ENCODE measurements at regions not wholly inside any gene's neighbourhood (a gene's known extent, or its start where the extent isn't known, plus 50 kb on each side); places are given as distances from the start of the nearest gene placed in this dataset.

DNA sequence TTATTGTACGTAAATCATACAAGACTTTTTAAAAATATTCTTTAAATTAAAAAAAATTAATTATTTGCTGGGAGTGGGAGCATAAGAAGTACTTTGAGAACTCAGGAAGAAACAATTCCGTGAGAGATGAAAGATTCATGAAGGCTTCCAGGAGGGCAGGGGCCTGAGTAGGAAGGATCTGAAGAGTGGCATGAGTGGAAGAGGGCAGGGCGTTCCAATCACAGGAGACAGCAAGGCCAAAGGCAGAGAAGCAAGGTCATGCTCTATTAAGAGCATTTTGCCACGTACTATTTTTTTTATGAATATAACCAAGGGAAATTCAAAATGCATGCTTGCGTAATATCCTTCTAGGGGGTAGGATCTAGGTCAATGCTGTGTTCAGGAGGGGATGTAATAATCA lies 265.5 kb downstream of the ZNF608 start:
- no peak overlapping the region for H3K27ac ChIP-seq
- TF ChIP-seq, protein P1, sequence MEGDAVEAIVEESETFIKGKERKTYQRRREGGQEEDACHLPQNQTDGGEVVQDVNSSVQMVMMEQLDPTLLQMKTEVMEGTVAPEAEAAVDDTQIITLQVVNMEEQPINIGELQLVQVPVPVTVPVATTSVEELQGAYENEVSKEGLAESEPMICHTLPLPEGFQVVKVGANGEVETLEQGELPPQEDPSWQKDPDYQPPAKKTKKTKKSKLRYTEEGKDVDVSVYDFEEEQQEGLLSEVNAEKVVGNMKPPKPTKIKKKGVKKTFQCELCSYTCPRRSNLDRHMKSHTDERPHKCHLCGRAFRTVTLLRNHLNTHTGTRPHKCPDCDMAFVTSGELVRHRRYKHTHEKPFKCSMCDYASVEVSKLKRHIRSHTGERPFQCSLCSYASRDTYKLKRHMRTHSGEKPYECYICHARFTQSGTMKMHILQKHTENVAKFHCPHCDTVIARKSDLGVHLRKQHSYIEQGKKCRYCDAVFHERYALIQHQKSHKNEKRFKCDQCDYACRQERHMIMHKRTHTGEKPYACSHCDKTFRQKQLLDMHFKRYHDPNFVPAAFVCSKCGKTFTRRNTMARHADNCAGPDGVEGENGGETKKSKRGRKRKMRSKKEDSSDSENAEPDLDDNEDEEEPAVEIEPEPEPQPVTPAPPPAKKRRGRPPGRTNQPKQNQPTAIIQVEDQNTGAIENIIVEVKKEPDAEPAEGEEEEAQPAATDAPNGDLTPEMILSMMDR (IDR thresholded peaks at IDR 0.05): no peak

DNA sequence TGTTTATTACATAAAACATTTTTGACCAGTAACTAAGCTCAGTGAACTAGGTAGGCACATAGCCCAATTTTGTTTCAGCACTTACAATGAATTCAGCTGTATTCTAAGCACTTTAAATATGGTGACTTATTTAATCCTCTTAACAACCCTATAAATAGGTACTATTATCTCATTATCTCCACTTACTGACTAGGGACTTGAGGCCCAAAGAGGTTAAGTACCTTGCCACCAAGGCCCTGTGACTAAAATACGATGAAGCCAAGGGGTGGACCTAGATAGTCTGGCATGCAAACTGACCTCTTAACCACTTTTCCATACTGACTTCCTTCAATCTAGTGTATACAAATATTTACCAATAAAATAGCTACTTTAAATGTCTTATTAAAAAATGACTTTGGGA lies 266.4 kb downstream of the ZNF608 start:
- TF ChIP-seq, protein P1 (IDR thresholded peaks at IDR 0.05): no peak

More for the DNA sequence above, 265.5 kb downstream of the ZNF608 start:
- no peak overlapping the region for H3K4me3 ChIP-seq
- DNase-seq (ENCODE audit: low spot score): no peak

DNA sequence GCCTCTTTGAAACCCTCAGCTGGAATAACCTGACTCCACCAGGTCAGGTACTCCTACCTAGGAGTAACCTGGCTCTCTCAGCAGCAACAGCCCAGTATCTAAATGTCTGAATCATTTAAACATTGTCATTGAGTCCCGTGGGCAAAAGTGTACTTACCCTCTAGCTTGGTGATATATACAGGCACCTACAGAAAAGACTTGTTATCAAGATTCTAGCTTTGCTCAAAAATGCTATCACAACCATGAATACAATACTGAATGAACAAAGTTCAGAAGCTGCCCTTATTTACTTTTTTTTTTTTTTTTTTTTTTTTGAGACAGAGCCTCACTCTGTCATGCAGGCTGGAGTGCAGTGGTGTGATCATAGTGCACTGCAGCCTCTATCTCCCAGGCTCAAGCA lies 268.2 kb downstream of the ZNF608 start:
- Histone ChIP-seq H3K27ac (no peak overlapping the region), H3K4me3 (no peak overlapping the region)
- TF ChIP-seq, protein P1 (IDR thresholded peaks at IDR 0.05): no peak
- no peak for DNase-seq (ENCODE audit: low spot score)

More for the DNA sequence above, 266.4 kb downstream of the ZNF608 start:
- DNase-seq (ENCODE audit: low spot score): no peak
- H3K4me3 ChIP-seq: no peak overlapping the region
- no peak overlapping the region for H3K27ac ChIP-seq

DNA sequence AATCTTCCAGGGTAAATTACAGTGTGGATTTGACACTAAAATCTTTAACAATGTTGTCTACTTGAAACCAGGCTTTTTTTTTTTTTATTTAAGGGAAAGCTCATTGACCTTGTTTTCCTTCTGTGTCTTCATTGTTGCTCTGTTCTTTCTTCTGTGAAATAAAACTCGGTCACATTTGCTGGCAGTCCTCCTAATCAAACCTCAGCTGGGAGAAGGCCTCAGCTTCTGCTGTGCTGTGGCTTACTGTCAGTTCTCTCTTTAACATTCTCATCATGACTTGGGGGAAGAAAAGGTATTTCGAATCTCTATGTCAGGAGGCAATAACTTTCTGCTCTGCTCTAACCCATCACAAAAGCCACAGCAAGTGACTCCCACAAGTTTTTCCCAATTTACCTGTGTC lies 268.9 kb downstream of the ZNF608 start:
- TF ChIP-seq, protein P1 (IDR thresholded peaks at IDR 0.05): no peak
- DNase-seq (ENCODE audit: low spot score): no peak

DNA sequence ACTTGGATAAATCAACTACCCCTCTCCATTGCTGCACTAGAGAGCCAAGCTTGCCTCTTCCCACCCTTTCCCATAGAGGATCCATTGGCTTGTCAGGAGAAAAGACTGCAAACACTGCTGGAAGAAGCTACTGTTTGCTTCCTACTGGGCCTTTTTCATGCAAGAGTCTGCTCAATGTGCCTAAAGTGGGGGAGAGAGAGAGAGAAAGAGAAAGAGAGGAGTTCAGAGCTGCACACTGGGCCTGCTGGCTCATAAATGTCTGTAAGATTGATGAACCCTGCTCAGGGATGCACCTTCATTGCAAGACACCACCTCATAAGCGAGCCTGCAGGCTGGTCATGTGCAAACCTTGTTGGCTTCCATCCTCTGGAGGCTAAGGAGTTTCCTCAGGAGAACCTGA lies 269.4 kb downstream of the ZNF608 start:
- TF ChIP-seq, protein P1 (IDR thresholded peaks at IDR 0.05): no peak
- DNase-seq (ENCODE audit: low spot score): no peak

More for the DNA sequence above, 268.9 kb downstream of the ZNF608 start:
- Histone ChIP-seq H3K27ac (no peak overlapping the region), H3K4me3 (no peak overlapping the region)

DNA sequence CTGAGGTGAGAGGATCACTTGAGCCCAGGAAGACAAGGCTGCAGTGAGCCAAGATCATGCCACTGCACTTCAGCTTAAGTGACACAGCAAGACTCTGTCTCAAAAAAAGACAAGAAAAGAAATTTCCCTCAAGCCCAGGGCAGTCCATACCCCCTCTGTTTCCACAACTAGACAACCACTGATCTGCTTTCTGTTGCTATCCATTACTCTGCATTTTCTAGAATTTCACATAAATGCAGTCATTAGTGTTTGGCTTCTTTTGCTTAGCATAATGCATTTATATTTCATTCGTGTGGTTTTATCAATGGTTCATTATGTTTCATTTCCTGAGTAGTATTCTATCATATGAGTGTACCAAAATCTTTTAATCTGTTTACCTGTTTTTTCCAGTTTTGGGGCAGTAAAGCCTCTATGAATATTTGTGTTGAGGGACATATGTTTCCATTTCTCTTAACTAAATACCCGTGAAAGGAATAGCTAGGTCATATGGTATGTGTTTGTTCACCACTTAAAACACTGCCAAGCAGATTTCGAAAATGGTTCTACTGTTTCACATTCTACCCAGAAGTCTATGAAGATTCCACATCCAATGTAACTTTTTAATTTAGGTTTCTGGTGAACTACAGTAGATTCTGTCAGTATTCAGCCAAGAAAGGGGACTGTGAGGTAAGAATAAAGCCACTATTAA lies 271.8 kb downstream of the ZNF608 start:
- Histone ChIP-seq H3K4me3 (no peak overlapping the region), H3K27ac (no peak overlapping the region)
- TF ChIP-seq, protein P1 (IDR thresholded peaks at IDR 0.05): no peak
- no peak for DNase-seq (ENCODE audit: low spot score)

More for the DNA sequence above, 269.4 kb downstream of the ZNF608 start:
- Histone ChIP-seq H3K27ac (no peak overlapping the region), H3K4me3 (no peak overlapping the region)
